ENCODE measurements at regions not wholly inside any gene's neighbourhood (a gene's known extent, or its start where the extent isn't known, plus 50 kb on each side); places are given as distances from the start of the nearest gene placed in this dataset. TPM values are rescaled to one million over a fixed set of nuclear protein-coding genes. Genes with fewer than 3 reads are reported as not detected.
A peak's percentile ranks its signal among the peaks of the same experiment; 100 is the strongest.

- Histone ChIP-seq H3K9ac (ENCODE audit: low read depth, low read length, poor library complexity) (no peak overlapping the region), H3K23ac (ENCODE audit: low read depth, low read length, poor library complexity) (peak overlapping the region; percentile 3), H3K27me3 (ENCODE audit: control insufficient read depth in 3 of 3, insufficient read depth in 3 of 3, low read depth in 1 of 3, low read length in 3 of 3) (no peaks in the 10 kb centered on the region), H4K91ac (ENCODE audit: low read depth, low read length, poor library complexity) (no peak overlapping the region), H3K18ac (ENCODE audit: low read length) (no peak overlapping the region), H2AK5ac (ENCODE audit: low read depth, low read length) (no peak overlapping the region), H3K4ac (ENCODE audit: low read length) (no peak overlapping the region), H3K4me2 (ENCODE audit: insufficient read depth, low read length, poor library complexity, severe bottlenecking) (no peak overlapping the region), H3K9me3 (replicated peaks in 1 of 2; ENCODE audit: control insufficient read depth in 2 of 2, insufficient read depth in 1 of 2, low read depth in 1 of 2, low read length in 2 of 2) (peaks cover 3 to 8% of the 10 kb centered on the region in 2 donors), H2BK15ac (ENCODE audit: low read length) (no peak overlapping the region), H2BK12ac (ENCODE audit: low read length) (peak overlapping the region; percentile 4), H4K8ac (ENCODE audit: low read depth, low read length) (no peak overlapping the region), H3K36me3 (replicated peaks in 1 of 2; ENCODE audit: control insufficient read depth in 2 of 2, insufficient read depth in 2 of 2, low read length in 2 of 2) (no peaks in the 10 kb centered on the region), H3K14ac (ENCODE audit: low read length) (no peak overlapping the region), H3K27ac (replicated peaks; ENCODE audit: low read length) (no peak overlapping the region), H3K79me1 (ENCODE audit: low read depth, low read length) (no peaks in the 10 kb centered on the region), H3K4me3 (ENCODE audit: low read length in 2 of 2) (no peak overlapping the region), H2BK5ac (ENCODE audit: low read length) (peak overlapping the region; percentile 4), H2BK120ac (ENCODE audit: low read depth, low read length) (no peak overlapping the region), H3K4me1 (ENCODE audit: control insufficient read depth in 2 of 2, insufficient read depth in 1 of 2, low read depth in 1 of 2, low read length in 2 of 2) (no peaks in the 10 kb centered on the region), H2AFZ (ENCODE audit: low read length) (no peak overlapping the region)
- no CpG with 5 or more reads among the region's 21 CpGs for WGBS, 2 donors (ENCODE audit: extremely low coverage in 2 of 2, insufficient read length in 2 of 2, insufficient replicate concordance in 1 of 2)
- no peak for DNase-seq (ENCODE audit: low spot score)
Measured at GRCh38 chr2:111716905-111717775, 166.9 kb downstream of the ANAPC1 start.

Small RNAs in the stretch of these regions (small RNA-seq; reads per million reads assigned to genes)
- not detected for gene MIR4435-2 (ENCODE audit: insufficient read depth)

Data from neuronal stem cell (in vitro differentiated cells).